KMS-11 (cell line): ENCODE measurements at regions not wholly inside any gene's neighbourhood (a gene's known extent, or its start where the extent isn't known, plus 50 kb on each side); places are given as distances from the start of the nearest gene placed in this dataset.

Experiments used
- H2AFZ ChIP-seq: fragments of 200-600 bp; sonication (generic); 2 replicates; pipeline ENCODE4 v1.6.1; 2016; ENCODE audit warnings: antibody characterized with exemption, mixed run types, low read depth
- H3K27ac ChIP-seq: fragments of 200-600 bp; sonication (generic); 2 replicates; pipeline ENCODE4 v1.6.1; 2016; ENCODE audit warnings: mild to moderate bottlenecking, mixed run types
- H3K27me3 ChIP-seq: fragments of 200-600 bp; sonication (generic); 2 replicates; pipeline ENCODE4 v1.6.1; 2017; ENCODE audit warnings: mild to moderate bottlenecking, low read depth, mixed run types, moderate library complexity; ENCODE audit not compliant: insufficient read depth
- H3K36me3 ChIP-seq: fragments of 200-600 bp; sonication (generic); 2 replicates; pipeline ENCODE4 v1.6.1; 2017; ENCODE audit warnings: mild to moderate bottlenecking, mixed run types; ENCODE audit not compliant: insufficient read depth
- H3K4me1 ChIP-seq: fragments of 200-600 bp; sonication (generic); 2 replicates; pipeline ENCODE4 v1.6.1; 2016; ENCODE audit warnings: mild to moderate bottlenecking, low read depth, mixed run types; ENCODE audit not compliant: poor library complexity, severe bottlenecking
- H3K4me2 ChIP-seq: fragments of 200-600 bp; sonication (generic); 2 replicates; pipeline ENCODE4 v1.7.0; 2016; ENCODE audit warnings: mild to moderate bottlenecking, mixed run types
- H3K4me3 ChIP-seq: fragments of 200-600 bp; sonication (generic); IDR thresholded peaks from 2 replicates; pipeline ENCODE4 v1.6.1; 2017; ENCODE audit warnings: low read depth, low read length, mixed read lengths; ENCODE audit not compliant: insufficient read depth
- H3K79me2 ChIP-seq: fragments of 200-600 bp; sonication (generic); 2 replicates; pipeline ENCODE4 v1.6.1; 2016; ENCODE audit warnings: low read depth, mixed run types; ENCODE audit not compliant: insufficient read depth
- H3K9ac ChIP-seq: fragments of 200-600 bp; sonication (generic); 2 replicates; pipeline ENCODE4 v1.6.1; 2016; ENCODE audit warnings: mild to moderate bottlenecking, mixed run types
- H4K20me1 ChIP-seq: fragments of 200-600 bp; sonication (generic); 2 replicates; pipeline ENCODE4 v1.6.1; 2016; ENCODE audit warnings: mild to moderate bottlenecking, mixed run types; ENCODE audit not compliant: insufficient read depth
- CTCF ChIP-seq: fragments of 200-600 bp; sonication (generic); conservative IDR thresholded peaks from 2 replicates; pipeline ENCODE4 v1.6.1; 2017; ENCODE audit warnings: low read depth, mild to moderate bottlenecking, antibody characterized with exemption, low read length, moderate library complexity, mixed read lengths

- no peaks in the 10 kb centered on the region for H3K79me2 ChIP-seq
- no peaks in the 10 kb centered on the region for H3K36me3 ChIP-seq
- no peak overlapping the region for H3K9ac ChIP-seq
- H4K20me1 ChIP-seq = no peaks in the 10 kb centered on the region
- H3K4me2 ChIP-seq = no peak overlapping the region
- H2AFZ ChIP-seq = no peak overlapping the region
- no peak overlapping the region for H3K27ac ChIP-seq
- TF ChIP-seq CTCF = no peak
- no peaks in the 10 kb centered on the region for H3K4me1 ChIP-seq
- no peak overlapping the region for H3K4me3 ChIP-seq
- H3K27me3 ChIP-seq = no peaks in the 10 kb centered on the region
These were observed 726.6 kb downstream of the RFPL4B start for GRCh38 chr6:113073611-113074191.

GRCh38 chr6:113076116-113076515 lies 729.0 kb downstream of the RFPL4B start:
- Histone ChIP-seq H3K27me3 (no peaks in the 10 kb centered on the region), H3K79me2 (no peaks in the 10 kb centered on the region), H3K9ac (no peak overlapping the region), H3K4me2 (no peak overlapping the region), H4K20me1 (no peaks in the 10 kb centered on the region), H3K4me1 (no peaks in the 10 kb centered on the region), H3K36me3 (no peaks in the 10 kb centered on the region), H2AFZ (no peak overlapping the region), H3K27ac (no peak overlapping the region), H3K4me3 (no peak overlapping the region)
- no peak for TF ChIP-seq CTCF

- Histone ChIP-seq H2AFZ (no peak overlapping the region), H3K4me1 (no peaks in the 10 kb centered on the region), H3K27ac (no peak overlapping the region), H3K4me2 (no peak overlapping the region), H4K20me1 (no peaks in the 10 kb centered on the region), H3K27me3 (no peaks in the 10 kb centered on the region), H3K9ac (no peak overlapping the region), H3K36me3 (no peaks in the 10 kb centered on the region), H3K79me2 (no peaks in the 10 kb centered on the region), H3K4me3 (no peak overlapping the region)
- no peak for TF ChIP-seq CTCF
These were observed 729.7 kb downstream of the RFPL4B start for GRCh38 chr6:113076816-113077215.

- H3K4me3 ChIP-seq = no peak overlapping the region
- no peak for TF ChIP-seq CTCF
- no peaks in the 10 kb centered on the region for H3K79me2 ChIP-seq
- H3K27me3 ChIP-seq = no peaks in the 10 kb centered on the region
- H3K36me3 ChIP-seq = no peaks in the 10 kb centered on the region
- H3K4me1 ChIP-seq = no peaks in the 10 kb centered on the region
- no peak overlapping the region for H3K4me2 ChIP-seq
- H2AFZ ChIP-seq = no peak overlapping the region
- H4K20me1 ChIP-seq = no peaks in the 10 kb centered on the region
- H3K27ac ChIP-seq = no peak overlapping the region
- H3K9ac ChIP-seq = no peak overlapping the region
These were observed 730.7 kb downstream of the RFPL4B start for GRCh38 chr6:113077794-113078193.
